ENCODE measurements at regions not wholly inside any gene's neighbourhood (a gene's known extent, or its start where the extent isn't known, plus 50 kb on each side); places are given as distances from the start of the nearest gene placed in this dataset.
"Not testable (repeated sequence)": the region's sequence is repeated elsewhere in the genome, so short reads cannot be mapped to it uniquely, and the experiment has no call there.

DNA sequence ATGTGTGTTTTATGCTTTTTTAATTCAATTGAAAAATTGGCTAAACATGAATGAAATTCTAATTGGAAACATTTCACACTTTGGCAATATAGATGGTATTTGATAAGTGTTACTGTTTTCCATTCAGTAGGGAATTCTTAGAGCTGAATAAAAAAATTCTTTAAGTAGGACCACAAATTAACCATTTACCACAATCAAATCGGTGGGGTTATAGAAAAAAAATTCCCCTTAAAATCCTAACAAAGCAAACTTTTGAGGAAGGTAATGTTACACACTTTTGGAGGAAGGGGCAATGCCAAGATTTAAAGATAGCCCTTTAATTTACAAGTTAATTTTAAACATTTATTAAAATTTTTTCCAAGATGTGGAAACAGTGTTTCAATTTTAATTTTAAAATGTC, 279.0 kb upstream of the FIGN start:
- no peak for DNase-seq

GRCh38 chr2:164014068-164014731, 278.4 kb upstream of the FIGN start:
- no peak for DNase-seq

- DNase-seq: no peak
These were observed 276.8 kb upstream of the FIGN start for GRCh38 chr2:164012581-164012980.

GRCh38 chr2:164009756-164010337, 274.0 kb upstream of the FIGN start:
- no peak for DNase-seq

DNA sequence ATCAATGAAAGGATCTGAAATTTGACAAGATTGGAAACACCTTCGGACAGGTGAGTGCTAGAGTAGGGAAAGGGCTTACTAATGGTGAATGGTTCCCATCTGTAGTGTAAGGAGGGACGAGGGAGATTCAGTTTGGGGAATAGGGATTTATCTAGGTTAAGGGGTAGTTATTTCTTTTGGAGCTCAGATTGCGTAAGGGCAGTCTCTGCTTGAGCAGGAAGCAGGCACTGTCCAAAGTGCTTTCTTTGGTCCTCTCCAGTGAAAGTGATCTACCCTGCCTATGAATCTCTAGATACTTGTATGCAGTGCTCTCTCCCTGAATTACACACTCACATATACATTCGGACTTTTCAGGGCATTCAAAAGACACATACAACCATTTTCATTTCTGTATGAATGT, 272.9 kb upstream of the FIGN start:
- peak in 1 of 2 experiments; percentile 14 for DNase-seq

DNA sequence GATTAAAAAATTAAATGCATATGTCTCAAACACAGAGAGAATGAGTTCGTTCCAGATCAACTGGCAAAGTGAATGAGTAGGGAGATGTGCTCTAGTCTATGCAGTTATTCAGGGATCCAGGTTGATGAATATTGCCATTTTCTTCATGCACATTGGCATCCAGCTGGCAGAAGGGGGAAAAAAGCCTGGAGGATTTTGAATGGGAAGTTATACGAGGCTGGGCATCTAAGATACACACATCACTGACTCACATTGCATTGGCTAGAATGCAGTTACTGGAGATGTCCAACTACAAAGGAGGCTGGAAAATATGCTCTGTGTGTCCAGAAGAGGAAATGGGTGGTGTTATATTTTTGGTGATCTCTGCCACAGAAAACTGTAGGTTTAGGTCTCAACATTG, 270.9 kb upstream of the FIGN start:
- no peak for DNase-seq

- DNase-seq: no peak
These were observed 264.4 kb upstream of the FIGN start for GRCh38 chr2:164000176-164000575.

DNA sequence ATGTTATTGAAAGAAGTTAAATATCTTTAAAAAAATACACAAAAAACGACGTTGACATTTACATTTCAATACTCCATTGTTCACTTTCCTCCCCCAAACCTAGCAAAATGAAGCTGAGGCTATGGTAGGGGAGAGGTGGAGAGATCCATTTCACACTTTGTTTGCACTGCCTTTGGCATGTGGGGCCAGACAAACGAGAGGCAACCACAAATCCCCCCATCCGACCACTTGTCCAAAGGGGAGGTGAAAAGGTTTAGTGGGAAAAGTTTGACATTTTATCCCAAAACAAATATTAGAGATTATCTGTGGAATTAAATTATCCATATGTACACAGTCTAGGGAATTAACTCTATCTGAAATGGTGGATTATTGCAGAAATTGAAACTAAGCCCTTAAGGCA, 261.7 kb upstream of the FIGN start:
- no peak for DNase-seq

- DNase-seq: no peak
These were observed 254.7 kb upstream of the FIGN start for GRCh38 chr2:163990541-163990940.

GRCh38 chr2:163990101-163990500, 254.3 kb upstream of the FIGN start:
- no peak for DNase-seq

DNA sequence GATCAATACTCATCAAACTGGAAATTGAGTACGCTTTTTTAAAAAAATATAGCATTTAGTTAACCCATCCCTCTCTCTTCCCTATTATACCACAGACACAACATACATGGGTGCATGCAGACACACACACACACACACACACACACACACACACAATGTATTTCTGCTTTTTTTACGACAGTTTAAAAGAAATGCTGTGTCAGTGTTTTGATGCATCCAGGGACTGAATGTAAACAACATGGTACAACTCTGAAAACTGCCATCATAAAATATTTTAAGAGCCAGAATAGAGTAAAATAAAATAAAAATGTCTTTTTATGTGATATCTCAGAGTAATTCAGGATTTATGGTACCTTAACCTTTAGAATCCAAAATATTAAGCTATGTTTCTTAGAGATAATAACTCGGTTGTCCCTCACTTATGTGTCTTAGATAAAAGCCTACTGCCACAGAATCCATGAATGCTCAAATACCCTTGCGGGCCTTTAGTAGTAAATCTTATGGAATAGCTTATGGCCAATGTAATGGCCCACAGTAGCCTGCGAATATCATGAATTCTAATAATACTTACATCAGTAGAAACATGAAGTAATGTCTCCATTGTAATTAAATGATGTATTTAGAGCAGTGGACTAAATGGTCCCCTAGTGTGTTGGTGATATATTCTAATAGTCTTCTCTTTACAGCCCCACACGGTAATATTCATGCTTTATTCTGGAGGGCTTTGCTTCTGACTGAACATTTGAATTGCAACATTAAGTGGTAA, 251.6 kb upstream of the FIGN start:
- no peak for DNase-seq

GRCh38 chr2:163984986-163985385, 249.2 kb upstream of the FIGN start:
- DNase-seq: no peak

- DNase-seq: no peak
These were observed 248.1 kb upstream of the FIGN start for GRCh38 chr2:163983911-163984310.

DNA sequence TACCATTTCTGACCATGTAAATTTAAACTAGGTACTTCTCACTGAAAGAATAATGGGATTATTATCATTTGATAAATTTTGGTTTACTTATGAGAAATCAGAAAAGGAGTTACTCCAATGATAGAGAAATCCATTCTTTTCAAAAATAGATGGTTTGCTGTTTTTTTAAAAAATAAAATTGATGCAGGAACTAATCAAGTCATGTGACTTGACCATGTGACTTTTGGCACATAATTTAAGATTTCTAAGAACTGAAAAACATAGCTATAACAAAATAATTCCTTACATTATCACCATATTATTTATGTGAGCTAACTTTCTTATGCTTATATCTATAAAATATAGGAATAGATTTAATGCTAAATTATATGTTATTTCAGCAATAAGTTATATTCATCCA, 247.1 kb upstream of the FIGN start:
- no peak for DNase-seq

GRCh38 chr2:163974766-163975165, 239.0 kb upstream of the FIGN start:
- no peak for DNase-seq

DNA sequence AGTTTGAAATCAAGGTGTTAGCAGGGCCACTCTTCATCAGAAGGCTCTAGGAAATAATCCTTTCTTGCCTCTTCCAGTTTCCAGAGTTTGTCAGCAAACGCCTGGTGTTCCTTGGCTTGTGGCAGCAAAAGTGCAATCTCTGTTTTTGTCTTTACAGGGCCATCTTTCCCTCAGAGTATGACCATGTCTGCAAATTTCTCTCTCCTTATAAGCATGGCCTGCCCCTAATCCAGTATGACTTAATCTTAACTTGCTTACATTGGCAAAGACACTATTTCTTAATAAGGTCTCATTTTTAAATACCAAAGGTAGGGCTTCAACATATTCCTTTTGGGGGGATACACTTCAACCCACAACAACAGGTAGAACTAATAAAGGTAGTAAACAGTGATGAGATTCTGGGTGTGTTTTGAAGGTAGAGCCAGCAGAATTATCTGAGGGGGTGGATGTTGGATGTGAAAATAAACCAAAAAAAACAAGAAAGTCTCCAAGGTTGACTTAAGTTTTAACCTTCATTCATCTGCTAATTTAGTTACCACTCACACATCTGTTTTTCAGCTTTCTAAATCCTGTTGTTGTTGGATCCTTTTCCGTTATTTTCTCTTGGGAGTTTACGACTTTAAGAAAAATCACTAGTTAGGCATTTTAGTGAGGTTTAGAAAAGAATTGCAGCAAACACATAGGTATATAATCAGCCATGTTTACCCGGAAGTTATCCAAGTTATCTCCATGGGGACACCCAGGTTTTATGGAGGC, 234.4 kb upstream of the FIGN start:
- DNase-seq: no peak

- DNase-seq: not testable (repeated sequence)
These were observed 228.5 kb upstream of the FIGN start for GRCh38 chr2:163964278-163964677.

GRCh38 chr2:163953390-163953907, 217.6 kb upstream of the FIGN start:
- DNase-seq: no peak

DNA sequence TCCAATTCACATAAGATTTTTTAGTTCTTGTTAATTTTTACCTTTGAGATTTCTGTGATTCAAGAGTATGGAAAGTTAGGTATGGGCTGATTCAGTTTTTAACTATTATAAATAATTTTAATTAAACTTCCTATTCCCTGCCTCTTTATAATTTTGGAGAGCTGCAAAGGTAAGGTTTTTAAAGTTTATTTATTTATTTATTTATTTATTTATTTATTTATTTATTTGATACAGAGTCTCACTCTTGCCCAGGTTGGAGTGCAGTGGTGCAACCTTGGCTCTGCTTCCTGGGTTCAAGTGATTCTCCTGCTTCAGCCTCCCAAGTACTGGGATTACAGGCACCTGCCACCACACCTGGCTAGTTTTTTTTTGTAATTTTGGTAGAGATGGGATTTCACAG, 215.5 kb upstream of the FIGN start:
- DNase-seq: no peak

GRCh38 chr2:163949693-163950092, 213.9 kb upstream of the FIGN start:
- DNase-seq: no peak

- DNase-seq: no peak
These were observed 208.5 kb upstream of the FIGN start for GRCh38 chr2:163944347-163944737.

- no peak for DNase-seq
These were observed 207.9 kb upstream of the FIGN start for GRCh38 chr2:163943403-163944346.
